MM.1S (cell line): ENCODE measurements at regions not wholly inside any gene's neighbourhood (a gene's known extent, or its start where the extent isn't known, plus 50 kb on each side); places are given as distances from the start of the nearest gene placed in this dataset.

Source experiments
- DNase-seq: peaks from one replicate; pipeline ENCODE4 v3.0.0-alpha.2; 2015
- H2AFZ ChIP-seq: fragments of 300-600 bp; sonication (generic); 2 replicates; pipeline ENCODE4 v1.6.0; 2016; ENCODE audit warnings: antibody characterized with exemption, low read length
- H3F3A ChIP-seq: fragments of 300-600 bp; sonication (generic); 2 replicates; pipeline ENCODE4 v1.6.1; 2016; ENCODE audit warnings: mild to moderate bottlenecking, antibody characterized with exemption, low read length, moderate library complexity, mixed read lengths; ENCODE audit not compliant: insufficient read depth
- H3K27ac ChIP-seq: fragments of 300-600 bp; sonication (generic); 2 replicates; pipeline ENCODE4 v1.5.1; 2016; ENCODE audit warnings: mild to moderate bottlenecking, low read length
- H3K27me3 ChIP-seq: fragments of 300-600 bp; sonication (generic); replicated peaks from 2 replicates; pipeline ENCODE4 v1.6.0; 2016; ENCODE audit warnings: low read length; ENCODE audit not compliant: insufficient read depth
- H3K36me3 ChIP-seq: fragments of 300-600 bp; sonication (generic); replicated peaks from 2 replicates; pipeline ENCODE4 v1.6.1; 2016; ENCODE audit warnings: mild to moderate bottlenecking, low read length, mixed read lengths; ENCODE audit not compliant: insufficient read depth
- H3K4me1 ChIP-seq: fragments of 300-600 bp; sonication (generic); 2 replicates; pipeline ENCODE4 v1.6.1; 2016; ENCODE audit warnings: low read length, mixed read lengths
- H3K4me2 ChIP-seq: fragments of 300-600 bp; sonication (generic); 2 replicates; pipeline ENCODE4 v1.6.0; 2016; ENCODE audit warnings: low read depth, low read length
- H3K4me3 ChIP-seq: fragments of 300-600 bp; sonication (generic); 2 replicates; pipeline ENCODE4 v1.5.1; 2016; ENCODE audit warnings: low read length, mixed read lengths
- H3K79me2 ChIP-seq: fragments of 300-600 bp; sonication (generic); 2 replicates; pipeline ENCODE4 v1.6.1; 2016; ENCODE audit warnings: mixed run types, low read length, mixed read lengths
- H3K9ac ChIP-seq: fragments of 300-600 bp; sonication (generic); 2 replicates; pipeline ENCODE4 v1.6.1; 2016; ENCODE audit warnings: low read length, mixed read lengths
- H3K9me2 ChIP-seq: fragments of 300-600 bp; sonication (generic); replicated peaks from 2 replicates; pipeline ENCODE4 v1.6.1; 2016; ENCODE audit warnings: mild to moderate bottlenecking, low read length, mixed read lengths; ENCODE audit not compliant: insufficient read depth
- H3K9me3 ChIP-seq: fragments of 300-600 bp; sonication (generic); replicated peaks from 2 replicates; pipeline ENCODE4 v1.6.1; 2016; ENCODE audit warnings: mild to moderate bottlenecking, low read length, mixed read lengths; ENCODE audit not compliant: insufficient read depth
- H4K20me1 ChIP-seq: fragments of 300-600 bp; sonication (generic); 2 replicates; pipeline ENCODE4 v1.6.1; 2016; ENCODE audit warnings: mild to moderate bottlenecking, low read length, moderate library complexity, mixed read lengths; ENCODE audit not compliant: insufficient read depth
- EZH2 ChIP-seq: fragments of 300-600 bp; sonication (generic); optimal IDR thresholded peaks from 2 replicates; pipeline ENCODE3; 2017; ENCODE audit warnings: low read depth, mild to moderate bottlenecking, antibody characterized with exemption, low read length, mixed read lengths
- EZH2phosphoT487 ChIP-seq: fragments of 300-600 bp; sonication (generic); IDR thresholded peaks from 2 replicates; pipeline ENCODE4 v1.6.1; 2018; ENCODE audit warnings: antibody characterized with exemption, low read length
- TF ChIP-seq, protein P1 (sequence below): fragments of 300-600 bp; sonication (generic); IDR thresholded peaks from 2 replicates; pipeline ENCODE4 v1.5.1; 2016; ENCODE audit warnings: antibody characterized with exemption, low read length, mixed read lengths

DNA sequence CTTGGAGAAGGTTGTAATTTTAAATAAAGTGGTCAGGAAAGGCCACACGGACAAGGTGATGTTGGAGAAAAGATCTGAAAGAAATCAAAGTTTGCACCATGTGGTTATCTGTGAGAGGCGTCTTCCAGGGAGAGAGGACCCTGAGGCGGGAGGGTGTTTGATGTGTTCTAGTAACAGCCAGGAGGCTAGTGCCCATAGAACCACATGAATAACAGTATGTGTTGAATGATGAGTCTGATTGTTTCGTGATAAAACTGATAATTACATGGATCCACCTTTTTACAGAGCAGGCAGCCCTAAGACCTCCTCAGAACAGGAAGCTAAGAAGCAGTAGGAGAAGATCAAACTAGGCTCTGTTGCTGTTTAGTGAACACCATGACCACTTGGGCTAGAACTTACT is 91.4 kb downstream of the SCG2 start:
- Histone ChIP-seq H4K20me1 (no peaks in the 10 kb centered on the region), H3K9ac (no peak overlapping the region), H3K9me3 (no peaks in the 10 kb centered on the region), H3K9me2 (no peaks in the 10 kb centered on the region), H3K4me1 (no peaks in the 10 kb centered on the region), H3K27me3 (no peaks in the 10 kb centered on the region), H3K79me2 (no peaks in the 10 kb centered on the region), H3K27ac (no peak overlapping the region), H2AFZ (no peak overlapping the region), H3K36me3 (no peaks in the 10 kb centered on the region), H3K4me3 (no peak overlapping the region), H3K4me2 (no peak overlapping the region), H3F3A (no peaks in the 10 kb centered on the region)
- no peak for DNase-seq
- TF ChIP-seq EZH2: no peak
- TF ChIP-seq, protein P1, sequence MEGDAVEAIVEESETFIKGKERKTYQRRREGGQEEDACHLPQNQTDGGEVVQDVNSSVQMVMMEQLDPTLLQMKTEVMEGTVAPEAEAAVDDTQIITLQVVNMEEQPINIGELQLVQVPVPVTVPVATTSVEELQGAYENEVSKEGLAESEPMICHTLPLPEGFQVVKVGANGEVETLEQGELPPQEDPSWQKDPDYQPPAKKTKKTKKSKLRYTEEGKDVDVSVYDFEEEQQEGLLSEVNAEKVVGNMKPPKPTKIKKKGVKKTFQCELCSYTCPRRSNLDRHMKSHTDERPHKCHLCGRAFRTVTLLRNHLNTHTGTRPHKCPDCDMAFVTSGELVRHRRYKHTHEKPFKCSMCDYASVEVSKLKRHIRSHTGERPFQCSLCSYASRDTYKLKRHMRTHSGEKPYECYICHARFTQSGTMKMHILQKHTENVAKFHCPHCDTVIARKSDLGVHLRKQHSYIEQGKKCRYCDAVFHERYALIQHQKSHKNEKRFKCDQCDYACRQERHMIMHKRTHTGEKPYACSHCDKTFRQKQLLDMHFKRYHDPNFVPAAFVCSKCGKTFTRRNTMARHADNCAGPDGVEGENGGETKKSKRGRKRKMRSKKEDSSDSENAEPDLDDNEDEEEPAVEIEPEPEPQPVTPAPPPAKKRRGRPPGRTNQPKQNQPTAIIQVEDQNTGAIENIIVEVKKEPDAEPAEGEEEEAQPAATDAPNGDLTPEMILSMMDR: no peak
- no peak for TF ChIP-seq EZH2phosphoT487

DNA sequence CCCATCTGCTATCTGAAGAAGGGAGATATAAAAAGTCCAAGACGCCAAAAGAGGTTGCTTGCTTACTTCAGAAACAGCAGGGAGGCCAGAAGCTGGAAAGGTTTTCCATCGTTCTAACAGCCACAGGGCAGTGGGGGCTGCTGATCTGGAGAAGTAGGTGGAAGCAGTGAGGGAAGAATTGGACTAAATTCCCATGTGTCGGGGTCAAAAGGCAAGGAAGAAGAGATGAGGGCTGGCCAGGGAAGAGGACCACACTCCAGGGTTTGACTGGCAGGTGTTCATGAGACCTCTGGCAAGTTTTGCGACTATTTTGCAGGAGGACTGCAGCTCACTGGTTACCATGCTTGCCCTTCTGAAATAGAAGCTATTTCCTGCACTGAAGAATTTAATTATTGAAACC is 91.0 kb downstream of the SCG2 start:
- H3K9me3 ChIP-seq: no peaks in the 10 kb centered on the region
- no peaks in the 10 kb centered on the region for H4K20me1 ChIP-seq
- H3K9ac ChIP-seq: no peak overlapping the region
- no peak overlapping the region for H3K27ac ChIP-seq
- no peaks in the 10 kb centered on the region for H3K27me3 ChIP-seq
- H3K9me2 ChIP-seq: no peaks in the 10 kb centered on the region
- no peaks in the 10 kb centered on the region for H3K79me2 ChIP-seq
- TF ChIP-seq EZH2 (no peak), EZH2phosphoT487 (no peak)
- TF ChIP-seq, protein P1: no peak
- no peaks in the 10 kb centered on the region for H3K4me1 ChIP-seq
- no peaks in the 10 kb centered on the region for H3K36me3 ChIP-seq
- H3K4me2 ChIP-seq: no peak overlapping the region
- no peaks in the 10 kb centered on the region for H3F3A ChIP-seq
- no peak overlapping the region for H3K4me3 ChIP-seq
- H2AFZ ChIP-seq: no peak overlapping the region
- DNase-seq: no peak

- Histone ChIP-seq H3K27me3 (no peaks in the 10 kb centered on the region), H3K79me2 (no peaks in the 10 kb centered on the region), H2AFZ (no peak overlapping the region), H3K27ac (no peak overlapping the region), H3K9ac (no peak overlapping the region), H3K9me2 (no peaks in the 10 kb centered on the region), H3K9me3 (no peaks in the 10 kb centered on the region), H3K4me2 (no peak overlapping the region), H3K36me3 (no peaks in the 10 kb centered on the region), H4K20me1 (no peaks in the 10 kb centered on the region), H3K4me3 (no peak overlapping the region), H3F3A (no peaks in the 10 kb centered on the region), H3K4me1 (no peaks in the 10 kb centered on the region)
- DNase-seq: no peak
- TF ChIP-seq, protein P1: no peak
- TF ChIP-seq EZH2 (no peak), EZH2phosphoT487 (no peak)
Observed at GRCh38 chr2:223513771-223514455, 88.2 kb downstream of the SCG2 start.
